Small intestine (tissue), 7 donors: ENCODE measurements at regions not wholly inside any gene's neighbourhood (a gene's known extent, or its start where the extent isn't known, plus 50 kb on each side); places are given as distances from the start of the nearest gene placed in this dataset.

Source experiments
- DNase-seq, 2 donors: peaks; one replicate each; pipeline versions ENCODE4 v3.0.0 to v3.0.0-alpha.2; 2013
- FAIRE-seq: peaks from 2 replicates; lab custom pipeline; 2012; peaks lifted over from hg19 to GRCh38; lab: Jason Lieb, UNC
- H3K27ac ChIP-seq, 3 donors: one replicate each; pipeline ENCODE4 v1.5.1; 2013; ENCODE audit warnings: low read length in 2 of 3, mild to moderate bottlenecking in 2 of 3, control low read depth in 1 of 3, inconsistent platforms in 1 of 3, low read depth in 1 of 3, moderate library complexity in 1 of 3
- H3K27me3 ChIP-seq, 3 donors: one replicate each; pipeline ENCODE4 v1.6.1; 2013; ENCODE audit warnings: low read length in 3 of 3, inconsistent platforms in 1 of 3; ENCODE audit not compliant: control insufficient read depth in 3 of 3, insufficient read depth in 3 of 3
- H3K36me3 ChIP-seq, 3 donors: one replicate each; pipeline ENCODE4 v1.6.1; 2013; ENCODE audit warnings: low read length in 3 of 3, inconsistent platforms in 1 of 3, low read depth in 1 of 3, mild to moderate bottlenecking in 1 of 3, moderate library complexity in 1 of 3; ENCODE audit not compliant: control insufficient read depth in 3 of 3, insufficient read depth in 2 of 3
- H3K4me1 ChIP-seq, 3 donors: one replicate each; pipeline ENCODE4 v1.6.1; 2013; ENCODE audit warnings: low read length in 2 of 3, inconsistent platforms in 1 of 3, low read depth in 1 of 3, mild to moderate bottlenecking in 1 of 3, moderate library complexity in 1 of 3; ENCODE audit not compliant: control insufficient read depth in 3 of 3, insufficient read depth in 2 of 3
- H3K4me3 ChIP-seq, 3 donors: one replicate each; pipeline ENCODE4 v1.5.1; 2013; ENCODE audit warnings: low read length in 3 of 3, control low read depth in 1 of 3, inconsistent platforms in 1 of 3, low read depth in 1 of 3, mild to moderate bottlenecking in 1 of 3, moderate library complexity in 1 of 3
- H3K9me3 ChIP-seq, 2 donors: one replicate each; pipeline ENCODE4 v1.6.1; 2013; ENCODE audit warnings: low read depth in 1 of 2, low read length in 1 of 2; ENCODE audit not compliant: control insufficient read depth in 2 of 2, insufficient read depth in 1 of 2
- WGBS, 3 donors: extraction: QIAGEN DNeasy Blood & Tissue Kit; methylation state at CpG; one replicate each; pipeline ENCODE4 v1.1.7; 2013; 5-methylcytosine and 5-hydroxymethylcytosine counted together
- donor health status: healthy with polysubstance abuse.
- donor health status: control.
- donor health status: control.
- donor health status: Bipolar disorder and iron deficiency.
- donor health status: healthy.

GRCh38 chr4:96342196-96342595, 502.3 kb downstream of the PDHA2 start:
- Histone ChIP-seq H3K4me3 (no peak overlapping the region), H3K36me3 (no peaks in the 10 kb centered on the region), H3K4me1 (no peaks in the 10 kb centered on the region), H3K9me3 (no peaks in the 10 kb centered on the region), H3K27ac (no peak overlapping the region), H3K27me3 (no peaks in the 10 kb centered on the region)
- DNase-seq, result no peak
- no peak for FAIRE-seq
- 61 to 88% (median 67%) methylated on average over 1 of the region's 1 CpG for WGBS, 3 donors

DNA sequence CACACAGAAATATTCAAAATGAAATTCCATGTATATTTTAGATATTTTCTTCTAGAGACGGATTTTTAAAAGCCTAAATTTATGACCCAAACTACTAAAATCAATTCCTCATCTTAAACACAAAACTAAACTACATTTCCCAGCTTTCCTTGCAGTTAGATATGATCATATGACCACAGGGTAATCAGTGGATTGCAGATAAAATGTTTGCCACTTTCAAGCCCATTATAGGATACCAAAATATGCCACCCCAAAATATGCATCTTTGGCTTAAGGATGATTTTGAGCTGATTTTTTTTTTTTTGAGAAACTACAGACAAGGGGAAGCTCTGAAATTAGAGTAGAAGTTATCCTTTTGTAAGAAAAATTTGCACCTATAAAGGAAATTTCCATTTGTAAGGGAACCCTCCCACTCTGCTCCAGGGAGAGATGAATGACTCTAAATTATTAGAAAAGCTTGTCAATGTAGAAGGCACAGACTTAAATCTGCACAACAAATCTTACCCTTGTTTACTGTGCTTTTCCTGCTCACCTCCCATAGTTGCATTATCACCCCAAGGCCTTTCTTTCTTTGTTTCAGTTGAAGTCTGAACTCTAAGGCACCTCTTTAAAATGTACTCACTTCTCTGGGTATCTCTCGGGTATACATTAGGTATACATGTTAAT, 503.0 kb downstream of the PDHA2 start:
- DNase-seq (no peak), FAIRE-seq (no peak)
- no peaks in the 10 kb centered on the region for H3K36me3 ChIP-seq
- H3K9me3 ChIP-seq, result no peaks in the 10 kb centered on the region
- H3K27me3 ChIP-seq, result no peaks in the 10 kb centered on the region
- no peak overlapping the region for H3K27ac ChIP-seq
- H3K4me1 ChIP-seq, result no peaks in the 10 kb centered on the region
- 63 to 78% (median 74%) methylated on average over 2 of the region's 2 CpGs for WGBS, 3 donors
- H3K4me3 ChIP-seq, result no peak overlapping the region

GRCh38 chr4:96343836-96344235, 503.9 kb downstream of the PDHA2 start:
- H3K27ac ChIP-seq, result no peak overlapping the region
- no peaks in the 10 kb centered on the region for H3K4me1 ChIP-seq
- no peak overlapping the region for H3K4me3 ChIP-seq
- H3K27me3 ChIP-seq, result no peaks in the 10 kb centered on the region
- H3K36me3 ChIP-seq, result no peaks in the 10 kb centered on the region
- FAIRE-seq (no peak), DNase-seq (no peak)
- H3K9me3 ChIP-seq, result no peaks in the 10 kb centered on the region

DNA sequence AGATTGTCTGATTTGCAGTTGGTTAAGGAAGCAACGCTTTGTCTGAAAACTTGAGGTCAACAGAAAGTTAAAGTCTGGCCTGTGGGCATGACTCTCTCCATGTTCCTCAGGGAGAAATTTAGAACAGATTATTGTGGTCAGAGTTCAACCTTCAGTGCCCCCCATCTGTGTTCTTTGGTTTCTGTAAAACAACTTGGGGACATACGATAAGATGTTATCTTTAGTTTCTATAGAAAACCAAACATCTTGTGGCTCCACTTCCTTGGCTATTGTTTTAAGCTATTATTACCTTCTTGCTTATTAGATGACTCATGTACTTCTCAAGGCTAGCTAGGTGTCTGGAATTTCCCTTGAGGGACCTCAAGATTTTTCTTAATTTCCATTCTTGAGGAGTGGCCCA, 507.7 kb downstream of the PDHA2 start:
- WGBS, 3 donors, result 81 to 88% (median 81%) methylated on average over 2 of the region's 2 CpGs
- no peak overlapping the region for H3K4me3 ChIP-seq
- no peaks in the 10 kb centered on the region for H3K9me3 ChIP-seq
- no peak for FAIRE-seq
- no peaks in the 10 kb centered on the region for H3K36me3 ChIP-seq
- no peaks in the 10 kb centered on the region for H3K4me1 ChIP-seq
- H3K27ac ChIP-seq, result no peak overlapping the region
- no peak for DNase-seq
- no peaks in the 10 kb centered on the region for H3K27me3 ChIP-seq

- Histone ChIP-seq H3K27ac (no peak overlapping the region), H3K4me1 (no peaks in the 10 kb centered on the region), H3K27me3 (no peaks in the 10 kb centered on the region), H3K9me3 (no peaks in the 10 kb centered on the region), H3K4me3 (no peak overlapping the region), H3K36me3 (no peaks in the 10 kb centered on the region)
- FAIRE-seq, result no peak
- WGBS, 3 donors, result 9 to 26% (median 20%) methylated on average over 3 of the region's 3 CpGs
- peak; percentile 36 to 65 for DNase-seq
Measured at GRCh38 chr4:96352051-96352517, 512.2 kb downstream of the PDHA2 start.

DNA sequence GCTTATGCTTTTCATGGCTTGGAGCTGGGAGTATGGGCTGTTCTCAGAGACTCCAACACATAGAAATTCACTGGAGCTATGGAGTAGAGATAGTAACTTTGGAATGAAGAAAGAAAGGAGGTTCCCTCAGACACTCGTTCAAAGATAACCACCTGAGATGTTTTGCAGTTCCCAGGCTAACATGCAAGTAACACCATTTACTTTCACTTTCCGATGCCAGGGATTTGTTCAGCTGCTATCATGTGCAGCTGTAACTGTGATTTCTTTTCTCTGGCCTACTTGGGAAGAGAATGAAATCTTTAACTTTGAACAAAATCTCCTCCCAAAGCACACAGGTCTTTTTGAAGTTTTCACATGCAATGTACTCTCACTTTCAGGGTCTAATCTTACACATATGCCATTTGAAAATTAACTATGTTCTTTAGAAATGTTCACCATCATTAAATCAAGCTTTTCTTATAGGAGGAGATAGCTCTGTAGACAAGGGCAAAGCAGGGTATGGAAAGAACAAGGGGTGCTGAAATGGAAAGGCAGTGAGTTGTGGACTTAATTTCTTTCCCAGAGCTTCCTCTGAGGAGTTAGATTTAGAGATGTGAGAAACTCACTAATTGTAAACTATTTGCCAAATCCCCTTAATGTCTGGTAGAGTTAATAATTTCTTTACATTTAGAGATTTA, 514.3 kb downstream of the PDHA2 start:
- no peak for FAIRE-seq
- Histone ChIP-seq H3K27ac (no peak overlapping the region), H3K27me3 (no peaks in the 10 kb centered on the region), H3K36me3 (no peaks in the 10 kb centered on the region), H3K4me3 (no peak overlapping the region), H3K9me3 (no peaks in the 10 kb centered on the region), H3K4me1 (no peaks in the 10 kb centered on the region)
- 4 to 19% (median 6%) methylated on average over 2 of the region's 2 CpGs for WGBS, 3 donors
- DNase-seq, result peak; percentile 41 to 54

DNA sequence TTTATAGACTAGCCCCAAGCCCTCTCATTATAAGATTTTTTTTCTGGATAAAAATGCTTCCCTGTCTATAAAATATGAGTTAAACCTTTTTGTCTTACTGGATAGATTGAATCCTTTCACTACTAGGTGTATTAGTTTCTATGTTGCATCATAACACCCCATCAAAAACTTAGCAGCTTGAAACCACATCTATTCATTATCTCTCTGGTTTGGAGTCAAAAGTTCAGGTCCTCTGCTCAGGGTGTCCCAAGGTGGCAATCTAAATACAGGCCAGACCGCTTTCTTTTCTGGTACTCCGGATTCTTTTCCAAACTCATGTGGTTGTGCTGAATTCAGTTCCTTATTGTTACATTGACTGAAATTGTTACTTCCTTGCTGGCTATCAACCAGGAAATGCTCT, 515.5 kb downstream of the PDHA2 start:
- DNase-seq (no peak), FAIRE-seq (no peak)
- Histone ChIP-seq H3K36me3 (no peaks in the 10 kb centered on the region), H3K4me1 (no peaks in the 10 kb centered on the region), H3K27ac (no peak overlapping the region), H3K4me3 (no peak overlapping the region), H3K9me3 (no peaks in the 10 kb centered on the region), H3K27me3 (no peaks in the 10 kb centered on the region)
- WGBS, 3 donors, result 78 to 86% (median 83%) methylated on average over 2 of the region's 2 CpGs

- Histone ChIP-seq H3K27ac (no peak overlapping the region), H3K4me1 (no peaks in the 10 kb centered on the region), H3K27me3 (no peaks in the 10 kb centered on the region), H3K4me3 (no peak overlapping the region), H3K9me3 (no peaks in the 10 kb centered on the region), H3K36me3 (no peaks in the 10 kb centered on the region)
- WGBS, 3 donors, result 65 to 76% (median 67%) methylated on average over 2 of the region's 2 CpGs
- FAIRE-seq (no peak), DNase-seq (no peak)
Measured at GRCh38 chr4:96356591-96357370, 516.9 kb downstream of the PDHA2 start.
